GM12874 (cell line): ENCODE measurements at regions not wholly inside any gene's neighbourhood (a gene's known extent, or its start where the extent isn't known, plus 50 kb on each side); places are given as distances from the start of the nearest gene placed in this dataset.

Experiments used
- CTCF ChIP-seq: IDR thresholded peaks from 2 replicates; pipeline ENCODE4 v1.5.1; 2011; ENCODE audit warnings: low read depth, mild to moderate bottlenecking, control low read depth, low read length, moderate library complexity; ENCODE audit not compliant: insufficient read depth

GRCh38 chr20:12798286-12798685, 210.5 kb upstream of the SPTLC3 start:
- TF ChIP-seq CTCF: no peak

GRCh38 chr20:12808006-12808567, 200.7 kb upstream of the SPTLC3 start:
- no peak for TF ChIP-seq CTCF

- TF ChIP-seq CTCF: no peak
Measured at GRCh38 chr20:12815231-12815768, 193.5 kb upstream of the SPTLC3 start.

DNA sequence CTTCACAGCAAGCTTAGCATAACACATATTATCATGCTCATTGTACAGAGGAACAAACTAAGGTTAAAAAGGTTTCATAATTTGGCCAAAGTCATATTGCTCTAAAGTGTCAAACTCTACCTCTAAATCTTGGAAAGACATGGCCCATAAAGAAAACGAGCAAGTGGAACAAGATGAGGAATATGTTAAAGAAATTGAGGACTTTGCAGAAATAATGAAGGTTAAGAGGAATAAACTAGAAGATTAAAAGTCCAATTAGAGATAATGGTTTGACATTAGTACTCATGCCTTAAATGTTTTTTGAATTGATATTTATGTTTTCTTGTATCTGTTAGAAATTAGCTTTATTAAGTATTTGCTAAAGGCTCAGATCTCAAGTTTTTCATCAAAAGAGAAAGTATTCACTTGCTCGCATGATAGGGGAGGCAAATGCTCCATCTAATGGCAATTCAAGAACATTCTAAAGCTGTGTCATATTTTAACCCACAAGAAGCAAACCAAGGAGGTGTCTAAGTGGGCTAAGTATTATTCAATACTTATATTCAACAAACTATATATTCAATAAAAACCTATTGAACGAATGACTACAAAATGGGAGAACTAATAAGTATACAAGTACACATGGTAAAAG, 192.9 kb upstream of the SPTLC3 start:
- TF ChIP-seq CTCF: no peak

DNA sequence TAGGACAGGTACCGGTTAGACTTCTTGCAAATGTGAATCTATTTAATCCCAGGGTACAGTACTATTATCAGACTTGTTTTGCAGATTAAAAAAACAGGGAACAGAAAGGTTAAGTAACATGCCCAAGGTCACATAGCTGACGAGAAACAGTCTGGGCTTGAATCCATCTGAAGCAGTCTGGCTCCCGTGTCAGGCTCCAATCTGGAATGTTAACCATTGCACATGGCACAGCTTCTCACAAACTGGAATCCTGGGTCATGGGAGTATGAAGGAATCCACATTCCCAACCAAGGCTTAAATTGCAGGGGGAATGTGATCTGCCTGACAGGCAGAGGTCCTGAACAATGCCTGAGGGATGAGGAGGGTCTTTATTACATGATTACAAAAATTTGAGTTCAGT, 187.5 kb upstream of the SPTLC3 start:
- no peak for TF ChIP-seq CTCF

DNA sequence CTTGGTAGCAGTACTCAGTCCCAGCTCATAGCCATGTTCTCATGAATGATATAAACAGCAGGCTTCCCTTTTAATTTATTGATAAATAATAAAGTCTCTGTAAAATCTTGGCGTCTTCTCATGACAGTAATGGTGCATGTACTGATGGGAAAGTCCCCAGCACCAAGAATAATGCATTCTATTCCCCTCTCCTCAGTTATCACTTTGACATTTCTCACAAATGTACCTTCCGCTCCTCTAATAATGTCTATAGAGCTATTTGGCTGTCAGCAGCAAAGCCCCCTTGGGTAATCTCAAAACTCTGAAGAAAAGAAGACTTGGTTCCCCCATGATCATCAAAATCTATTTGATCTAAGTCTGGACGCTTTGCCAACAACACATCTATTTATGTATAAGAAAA, 185.0 kb upstream of the SPTLC3 start:
- no peak for TF ChIP-seq CTCF

GRCh38 chr20:12824328-12825225, 184.2 kb upstream of the SPTLC3 start:
- TF ChIP-seq CTCF: no peak
